Inferior parietal cortex (tissue), 1 donor: ENCODE measurements at regions not wholly inside any gene's neighbourhood (a gene's known extent, or its start where the extent isn't known, plus 50 kb on each side); places are given as distances from the start of the nearest gene placed in this dataset.

Experiments
- DNase-seq: peaks from one replicate; pipeline ENCODE4 v3.0.0-alpha.2; 2016; ENCODE audit errors: extremely low spot score

DNA sequence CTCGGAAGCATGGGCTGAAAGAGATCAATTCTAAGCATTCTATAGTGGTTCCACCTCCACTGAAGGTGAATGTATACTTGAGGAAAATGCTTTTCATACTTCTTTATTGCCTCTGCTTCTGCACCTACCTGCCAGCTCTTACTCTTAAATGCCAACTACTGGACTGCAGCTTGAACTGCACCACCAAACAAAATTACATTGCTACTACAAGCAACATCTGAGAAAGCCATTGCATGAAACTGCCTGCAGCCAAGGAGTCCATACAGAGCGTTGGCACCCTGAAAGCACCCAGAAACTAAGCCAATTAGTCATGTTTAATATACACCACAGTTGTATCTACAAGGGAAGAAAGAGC lies 440.9 kb downstream of the BTBD3 start:
- DNase-seq = no peak

DNA sequence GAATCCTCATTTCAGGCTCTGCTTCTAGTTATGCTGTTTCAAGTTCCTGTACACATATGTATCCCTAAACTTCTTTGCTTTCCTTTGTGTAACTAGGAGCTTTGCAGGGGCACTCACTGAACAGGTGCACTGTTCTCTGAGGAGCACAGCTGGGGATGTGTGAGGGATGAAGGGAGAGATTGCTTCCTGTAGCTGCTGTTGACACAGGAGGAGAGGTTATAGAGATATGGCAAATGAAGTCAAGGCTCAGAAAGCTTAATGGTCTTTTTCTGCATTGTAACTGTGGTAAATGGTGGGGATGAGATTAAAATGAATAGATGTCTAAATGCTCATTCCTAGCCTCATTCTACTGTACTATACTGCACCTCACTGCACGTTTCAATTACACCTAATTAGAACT lies 454.3 kb downstream of the BTBD3 start:
- no peak for DNase-seq

DNA sequence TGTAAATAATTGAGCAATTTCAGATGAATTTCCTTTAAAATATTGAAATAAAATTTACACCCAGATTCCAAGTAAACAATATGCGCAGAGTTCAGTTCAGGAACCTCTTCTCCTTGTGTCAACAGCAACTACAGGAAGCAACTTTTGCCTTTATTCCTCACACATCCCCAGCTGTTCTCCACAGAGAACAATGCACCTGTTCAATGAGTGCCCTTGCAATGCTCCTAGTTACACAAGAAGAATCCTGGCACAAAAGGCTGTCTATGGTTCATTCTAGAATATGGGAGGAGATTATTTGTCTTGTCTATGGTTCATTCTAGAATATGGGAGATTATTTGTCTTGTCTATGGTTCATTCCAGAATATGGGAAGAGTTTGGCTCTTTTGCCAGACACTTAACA lies 454.9 kb downstream of the BTBD3 start:
- no peak for DNase-seq

DNA sequence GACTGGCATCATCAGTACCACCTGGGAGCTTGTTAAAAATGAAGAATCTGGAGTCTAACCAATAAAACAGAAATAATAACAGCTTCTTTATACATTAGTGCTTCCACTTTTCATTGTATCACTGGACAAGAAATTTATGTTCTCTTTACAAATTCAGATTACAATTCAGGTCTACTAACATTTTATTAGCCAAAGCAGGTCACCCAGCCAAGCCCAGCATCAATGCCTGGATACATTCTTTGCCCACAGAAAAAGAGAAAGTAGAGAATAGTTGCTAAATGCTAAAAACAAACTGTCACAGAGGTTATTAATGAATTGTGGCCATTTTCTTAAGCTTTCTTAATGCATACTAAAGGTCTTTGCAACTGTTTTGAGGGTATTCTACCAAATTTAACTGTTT lies 458.3 kb downstream of the BTBD3 start:
- DNase-seq = no peak

DNA sequence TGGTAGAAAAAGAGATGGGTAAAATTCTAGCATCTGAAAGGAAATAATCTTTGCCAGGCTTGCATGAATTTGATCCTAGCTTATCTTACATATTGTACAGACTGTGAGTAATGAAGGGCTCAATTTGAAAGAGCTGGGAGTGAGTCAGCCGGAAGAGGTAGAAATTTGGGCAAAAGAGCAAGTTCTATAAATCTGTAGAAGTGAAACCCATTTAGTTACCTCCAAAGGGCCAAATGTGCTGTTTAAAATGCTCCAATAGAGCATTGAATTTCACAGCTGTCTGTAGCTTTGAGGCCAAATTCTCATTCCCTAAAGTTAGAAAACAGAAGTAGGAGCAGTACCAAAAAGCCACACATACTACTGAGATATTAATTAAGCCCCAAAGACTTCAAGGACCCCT lies 466.1 kb downstream of the BTBD3 start:
- no peak for DNase-seq

DNA sequence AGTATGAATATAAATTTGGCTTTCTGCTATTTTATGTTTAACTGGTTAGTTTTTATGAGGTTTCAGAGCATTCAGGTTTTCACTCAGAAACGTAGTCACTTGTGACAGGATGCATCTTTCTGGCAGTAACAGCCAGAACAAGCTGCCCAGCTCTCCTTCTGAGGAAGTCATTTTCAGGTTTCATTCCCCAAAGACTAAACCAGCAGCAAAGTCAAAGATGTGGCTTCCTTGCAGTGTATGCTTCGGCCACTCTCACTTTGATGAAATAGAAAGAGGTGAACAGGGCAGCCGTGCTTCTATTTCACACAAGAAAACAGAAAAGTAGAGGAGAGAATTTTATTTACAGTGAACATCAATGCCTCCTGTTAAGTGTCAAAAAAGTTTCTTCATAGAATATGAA lies 469.1 kb downstream of the BTBD3 start:
- DNase-seq = no peak

DNA sequence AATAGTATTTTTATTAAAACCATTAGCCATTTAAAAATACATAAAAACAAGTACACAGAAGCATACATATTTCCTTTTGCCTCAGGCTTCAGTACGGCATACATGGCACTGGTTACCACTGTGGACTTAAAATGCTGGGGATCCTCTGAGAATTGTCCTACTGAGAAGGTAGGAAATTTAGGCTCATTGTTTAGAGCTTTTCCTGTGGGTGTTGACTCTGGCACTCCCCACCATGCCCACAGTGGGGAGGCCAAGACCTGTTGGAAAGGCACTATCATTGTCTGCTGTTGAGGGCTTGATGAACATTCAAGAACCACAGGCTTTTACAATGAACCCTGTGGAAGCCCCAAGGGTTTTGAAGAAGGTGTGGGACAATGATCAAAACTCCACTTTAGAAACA lies 473.4 kb downstream of the BTBD3 start:
- no peak for DNase-seq

DNA sequence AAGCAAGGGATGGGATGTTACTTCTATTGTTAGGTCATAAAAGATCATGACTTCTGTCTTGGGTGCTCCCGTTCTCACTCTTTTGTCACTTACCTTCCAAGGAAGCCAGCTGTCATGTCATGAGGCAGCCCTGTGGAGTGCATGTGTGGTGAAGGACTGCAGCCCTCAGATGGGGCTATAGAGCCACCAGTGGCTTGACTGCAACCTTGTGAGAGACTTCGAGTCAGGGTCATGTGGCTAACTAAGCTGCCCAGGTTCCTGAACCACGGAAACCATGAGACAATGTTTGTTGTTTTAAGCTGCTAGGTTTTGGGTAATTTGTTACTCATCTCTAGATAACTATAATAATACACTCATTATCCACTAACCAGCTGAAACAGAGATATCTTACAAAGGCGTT lies 477.1 kb downstream of the BTBD3 start:
- DNase-seq = no peak

DNA sequence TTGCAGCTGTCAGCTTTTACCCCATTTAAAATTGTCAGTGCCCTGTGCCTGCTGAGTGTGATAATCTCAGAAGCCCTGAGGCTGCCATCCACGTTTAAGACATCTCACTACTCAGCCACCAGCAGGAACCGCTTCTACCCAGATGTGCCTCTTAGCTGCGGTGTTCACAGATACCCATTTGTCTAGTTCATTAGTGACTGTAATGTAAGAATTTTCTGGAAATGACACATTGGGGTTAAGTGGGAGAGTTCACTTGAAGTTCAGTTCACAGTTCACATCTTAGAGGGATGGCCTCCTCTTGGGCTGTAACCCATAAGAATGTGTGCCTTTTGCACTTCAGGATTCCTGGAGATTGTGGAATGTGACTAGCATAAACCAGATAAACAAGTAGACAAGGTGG lies 477.7 kb downstream of the BTBD3 start:
- DNase-seq = no peak

DNA sequence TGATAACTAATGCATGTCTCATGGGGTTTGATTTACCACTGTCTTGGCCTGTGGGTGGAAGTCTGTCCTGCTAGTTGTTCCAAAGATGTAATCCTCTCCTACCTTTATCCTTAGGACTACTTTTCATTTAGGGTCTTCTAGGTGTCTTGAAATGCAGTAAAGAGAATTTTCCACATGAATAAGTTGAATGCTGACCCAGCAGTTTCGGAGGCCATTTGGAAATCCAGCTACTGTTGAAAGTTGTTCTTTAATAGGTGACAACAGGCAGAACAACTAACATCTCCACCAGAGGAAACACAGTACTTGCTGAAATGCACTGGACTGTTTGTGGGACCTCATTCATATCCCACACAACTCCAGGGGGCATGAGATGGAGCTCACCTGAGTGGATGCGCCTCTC lies 478.1 kb downstream of the BTBD3 start:
- DNase-seq = no peak

DNA sequence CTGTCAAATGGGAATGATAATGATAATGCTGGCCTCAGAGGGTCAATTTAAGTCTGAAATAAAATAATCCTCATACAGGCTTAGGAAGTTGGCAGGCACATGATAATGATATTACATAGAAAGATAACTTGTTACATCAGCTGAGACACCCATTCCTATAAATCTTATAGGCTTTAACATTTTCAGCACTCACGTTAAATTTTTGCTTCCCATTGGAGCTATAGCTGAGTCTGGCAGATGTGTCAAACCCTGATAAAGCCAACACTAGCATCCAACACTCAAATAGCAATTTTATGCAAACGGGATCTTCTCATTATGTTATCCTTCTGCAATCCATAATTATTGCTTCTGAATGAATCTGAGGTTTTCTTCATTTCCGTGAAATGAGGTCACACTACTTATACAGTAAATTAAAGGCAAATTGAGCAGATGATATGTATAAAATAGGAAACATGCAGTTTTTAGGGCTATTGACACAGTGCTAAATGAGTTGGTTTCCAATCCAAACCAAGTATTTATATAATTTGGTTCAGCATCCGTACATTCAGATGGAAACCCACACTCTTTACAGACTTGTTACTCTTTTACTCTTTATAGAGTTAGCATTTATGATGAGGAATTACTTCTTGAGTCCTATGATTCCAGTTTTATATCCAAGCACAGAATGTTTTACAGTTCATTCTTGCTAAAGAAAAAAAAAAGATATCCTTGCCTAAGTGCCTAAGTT lies 481.6 kb downstream of the BTBD3 start:
- peak; percentile 44 for DNase-seq

DNA sequence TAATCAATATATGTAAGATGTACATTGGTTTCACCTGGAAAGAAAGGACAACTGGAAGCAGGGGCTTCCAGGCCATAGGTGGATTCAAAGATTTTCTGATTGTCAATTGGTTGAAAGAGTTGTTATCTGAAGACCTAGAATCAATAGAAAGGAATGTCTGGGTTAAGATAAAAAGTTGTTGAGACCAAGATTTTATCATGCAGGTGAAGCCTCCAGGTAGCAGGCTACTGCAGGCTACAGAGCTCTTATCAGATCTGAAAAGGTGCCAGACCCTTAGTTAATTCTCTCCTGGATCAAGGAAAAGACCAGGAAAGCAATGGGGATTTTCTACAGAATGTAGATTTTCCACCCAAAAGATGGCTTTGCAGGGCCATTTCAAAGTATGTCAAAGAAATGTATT lies 487.2 kb downstream of the BTBD3 start:
- DNase-seq = no peak

DNA sequence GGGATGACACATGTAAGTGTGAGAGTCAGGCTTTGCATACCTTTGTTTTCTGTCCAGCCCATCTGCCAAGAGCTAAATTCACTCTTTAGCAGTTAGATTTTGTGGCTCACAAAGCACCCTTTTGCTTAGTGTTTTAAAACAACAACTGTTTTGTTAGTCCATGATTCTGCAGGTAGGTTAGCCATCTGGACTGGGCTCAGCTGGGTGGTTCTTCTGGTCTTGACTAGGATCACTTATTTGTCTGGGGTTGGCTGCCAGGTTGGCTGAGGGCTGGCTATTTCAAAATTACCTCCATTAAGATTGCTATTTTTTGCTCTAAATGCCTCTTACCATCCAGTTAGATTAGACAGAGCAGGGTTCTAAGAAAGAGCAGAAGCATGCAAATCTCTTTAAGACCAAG lies 489.3 kb downstream of the BTBD3 start:
- no peak for DNase-seq

DNA sequence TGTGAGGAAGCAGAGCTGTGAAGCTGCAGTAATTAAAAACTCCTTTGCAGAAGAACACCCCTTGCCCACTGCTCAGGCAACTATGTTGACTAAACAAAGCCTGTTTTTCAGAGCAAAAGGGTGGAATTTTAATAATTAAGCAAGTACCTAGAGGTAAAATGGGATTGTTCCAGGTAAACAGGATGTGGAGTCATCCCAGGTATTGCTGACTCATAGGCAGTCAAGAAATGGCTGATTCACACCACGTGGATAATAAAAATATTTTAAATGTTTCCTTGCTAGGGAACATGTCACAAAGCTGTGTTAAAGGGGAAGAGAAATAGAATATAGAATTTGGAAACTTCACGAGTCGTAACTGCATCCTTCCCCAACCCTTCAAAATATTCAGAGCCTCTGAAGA lies 491.8 kb downstream of the BTBD3 start:
- no peak for DNase-seq

DNA sequence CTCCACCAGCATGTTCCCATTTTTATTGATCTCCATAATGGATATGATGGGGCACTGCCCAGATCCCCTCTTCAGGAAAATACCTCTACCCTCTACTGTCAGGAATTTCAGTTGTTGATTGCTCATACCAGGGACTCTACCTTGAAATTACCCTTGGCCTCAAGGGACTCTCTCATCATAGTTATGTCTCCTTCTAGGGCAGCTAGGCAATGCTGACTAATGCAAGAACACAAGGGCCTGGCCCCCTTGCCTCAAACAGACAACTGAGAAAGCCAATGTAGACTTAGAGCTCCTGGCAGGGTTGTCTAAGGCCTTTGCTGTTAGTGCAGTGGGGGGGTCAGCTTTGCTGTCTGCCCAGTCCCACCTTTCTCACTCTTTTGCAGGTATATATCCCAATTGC lies 493.1 kb downstream of the BTBD3 start:
- DNase-seq = no peak

DNA sequence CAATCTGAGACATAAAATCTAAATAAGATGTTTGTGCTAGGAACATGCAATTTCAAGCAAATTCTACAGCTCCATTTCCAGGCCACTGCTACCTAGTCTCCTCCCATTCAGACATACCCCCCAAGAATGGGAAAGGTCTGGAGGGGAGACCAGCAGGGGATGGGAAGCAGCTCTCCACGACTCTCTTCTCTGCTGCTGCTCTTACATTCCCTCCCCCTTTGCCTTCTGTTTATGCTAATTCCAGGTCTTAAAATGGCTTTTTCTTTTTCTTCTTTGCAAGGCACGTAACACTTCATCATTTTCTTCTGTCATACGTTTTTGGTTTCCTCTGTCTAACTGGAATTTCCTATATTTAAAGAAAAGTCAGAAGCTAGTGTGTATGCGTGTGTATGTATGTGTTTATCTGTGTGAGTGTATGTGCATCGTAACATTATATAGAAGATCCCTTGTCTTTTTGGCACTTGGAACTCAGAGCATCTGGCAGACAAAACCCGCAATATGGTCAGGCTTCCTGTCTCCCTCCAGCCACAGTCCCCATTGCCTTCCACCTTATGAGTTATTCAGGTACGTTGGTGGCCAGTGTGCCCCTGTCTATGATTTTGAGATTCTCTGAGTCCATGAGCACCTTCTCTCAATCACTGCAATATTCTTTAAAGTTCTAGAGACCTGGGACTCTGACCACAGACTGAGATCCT lies 493.7 kb downstream of the BTBD3 start:
- no peak for DNase-seq

DNA sequence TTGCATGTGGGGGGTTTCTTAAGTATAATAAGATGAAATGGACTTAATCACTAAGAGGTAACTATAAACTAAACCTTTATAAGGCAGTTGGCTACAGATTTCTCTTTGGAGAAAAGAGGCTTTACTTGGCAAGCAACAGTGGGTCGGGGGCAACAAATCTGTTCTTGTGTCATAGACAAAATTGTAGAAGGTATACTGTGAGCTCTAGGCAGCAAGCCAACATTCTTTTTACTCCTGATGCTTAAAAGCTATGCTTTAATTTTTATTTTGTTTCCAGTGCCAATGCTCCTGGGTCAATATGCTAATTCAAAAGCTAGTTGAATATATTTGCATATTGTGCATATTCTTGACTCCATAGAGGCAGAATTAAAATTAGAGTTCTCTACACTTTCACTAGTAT lies 495.4 kb downstream of the BTBD3 start:
- DNase-seq = no peak

DNA sequence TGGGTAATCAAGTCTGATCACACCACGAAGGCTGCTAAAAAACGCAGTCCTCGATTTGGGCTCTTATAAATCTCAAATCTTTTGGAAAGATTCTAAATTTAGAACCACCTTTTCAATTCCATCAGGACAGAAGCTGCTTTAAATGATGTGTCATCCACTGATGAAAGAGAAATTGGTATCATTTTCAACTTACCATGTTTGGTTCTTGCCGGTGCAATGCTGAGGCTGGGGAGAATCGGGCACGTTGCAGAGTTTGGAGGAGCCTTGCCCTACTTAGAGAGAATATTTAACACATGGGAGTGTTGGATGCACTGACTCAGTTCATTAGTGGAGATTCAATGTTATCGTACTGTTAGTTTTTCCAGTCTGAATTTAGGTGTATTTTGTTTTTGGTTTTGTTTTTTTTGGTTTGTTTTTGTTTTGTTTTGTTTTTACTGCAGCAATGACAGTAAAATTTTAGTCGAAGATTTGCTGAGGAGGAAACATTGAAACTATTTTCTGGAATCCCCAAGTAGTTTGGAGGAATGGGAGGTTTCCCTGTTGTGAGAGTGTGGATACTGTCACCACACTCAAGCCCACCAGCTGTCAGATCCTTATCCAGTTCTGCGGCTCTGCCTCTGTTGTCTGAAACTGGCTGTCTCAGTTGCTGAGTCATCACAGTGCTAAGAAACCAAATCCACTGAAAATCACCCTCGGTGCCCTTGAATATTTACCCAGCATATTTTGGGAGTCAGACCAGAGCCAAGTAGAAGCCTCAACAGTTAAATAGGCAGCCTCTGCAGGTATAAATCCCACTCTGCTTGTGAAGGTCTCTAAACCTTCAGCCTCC lies 497.0 kb downstream of the BTBD3 start:
- DNase-seq = peak; percentile 59

DNA sequence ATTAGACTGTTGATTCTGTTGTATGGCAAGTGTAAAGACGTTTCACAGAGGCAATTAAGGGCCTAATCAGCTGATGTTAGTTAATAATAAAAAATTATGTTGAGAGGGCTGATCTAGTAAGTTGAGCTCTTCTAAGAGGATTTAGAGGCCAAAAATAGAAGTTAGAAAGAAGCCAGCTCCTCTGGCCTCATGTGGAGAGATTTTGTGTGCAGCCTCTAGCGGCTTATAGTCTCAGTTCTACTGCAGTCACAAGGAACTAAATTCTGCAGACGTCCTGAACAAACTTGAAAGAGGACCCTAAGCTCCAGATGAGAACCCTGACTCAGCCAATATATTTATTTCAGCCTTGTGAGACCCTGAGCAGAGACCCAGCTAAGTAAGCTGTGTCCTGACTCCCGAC lies 498.6 kb downstream of the BTBD3 start:
- DNase-seq = no peak

DNA sequence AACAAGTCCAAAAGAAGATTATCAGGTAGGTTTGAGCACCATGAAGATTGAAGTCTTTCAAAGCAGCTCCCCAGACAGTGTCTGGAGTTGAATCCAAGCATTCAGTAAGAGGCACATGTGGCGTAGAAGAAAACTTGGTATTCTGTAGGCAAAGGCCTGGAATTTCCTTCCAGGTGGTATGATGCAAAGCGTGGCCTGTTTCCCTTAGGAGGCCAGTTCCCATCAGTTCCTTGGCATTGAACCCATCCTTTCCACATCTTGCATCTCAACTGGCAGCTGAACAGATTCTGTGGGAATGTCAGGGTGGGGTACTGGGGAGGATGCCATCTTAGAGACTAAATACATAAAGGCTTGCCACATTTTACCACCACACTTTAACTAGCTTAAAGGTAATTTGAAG lies 516.0 kb downstream of the BTBD3 start:
- no peak for DNase-seq

DNA sequence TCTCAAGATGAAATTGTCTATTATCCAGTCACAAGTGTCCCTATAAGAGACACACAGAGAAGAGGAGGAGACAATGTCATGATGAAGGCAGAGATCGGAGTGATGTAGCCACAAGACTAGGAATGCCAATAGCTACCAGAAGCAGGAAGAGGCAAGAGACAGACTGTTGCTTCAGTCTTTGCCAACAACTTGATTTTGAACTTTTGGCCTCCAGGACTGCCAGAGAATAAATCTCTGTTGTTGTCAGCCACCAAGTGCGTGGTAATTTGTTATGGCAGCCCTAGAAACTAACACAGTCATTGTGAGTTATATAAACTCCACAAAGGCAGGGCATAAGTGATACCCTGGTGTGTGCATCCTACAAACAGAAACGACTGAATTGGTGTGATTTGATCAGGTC lies 517.0 kb downstream of the BTBD3 start:
- no peak for DNase-seq

DNA sequence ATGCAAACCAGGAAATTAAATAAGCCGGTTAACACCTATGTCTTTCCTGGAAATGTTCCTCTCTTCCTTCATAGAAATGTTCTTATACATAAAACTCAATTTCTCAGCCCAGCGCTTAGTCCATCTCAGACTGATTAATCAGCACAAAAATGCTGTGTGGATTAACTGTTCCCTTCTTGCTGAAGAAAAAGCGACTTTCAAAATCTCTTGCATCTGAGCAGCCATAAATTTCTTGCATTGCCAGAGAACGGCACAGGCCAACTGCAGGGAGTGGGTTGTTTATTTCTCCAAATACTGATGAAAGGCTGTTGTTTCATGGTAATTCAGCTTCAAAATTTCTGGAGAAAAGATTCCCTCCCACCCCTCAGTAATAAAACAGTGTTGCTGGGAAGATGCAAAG lies 517.6 kb downstream of the BTBD3 start:
- no peak for DNase-seq

DNA sequence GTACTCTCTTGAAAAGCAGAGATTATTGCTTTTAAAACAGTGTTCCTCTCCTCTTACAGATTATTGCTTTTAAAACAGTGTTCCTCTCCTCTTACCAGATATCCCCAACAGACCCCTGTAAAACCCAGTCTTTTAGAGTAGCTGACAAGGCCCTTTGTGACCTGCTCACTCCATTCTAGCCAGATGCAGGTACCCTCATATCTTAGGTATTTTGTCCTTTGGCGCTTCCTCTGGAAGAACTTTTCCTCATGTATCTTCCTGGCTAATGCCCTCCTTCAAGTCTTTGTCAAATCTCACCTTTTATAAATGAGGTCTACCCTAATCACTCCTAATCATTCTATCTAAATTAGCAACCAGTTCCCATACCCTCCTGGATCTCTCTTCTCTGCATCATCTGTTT lies 536.0 kb downstream of the BTBD3 start:
- no peak for DNase-seq
